UCSD-AML1 (cell line): ENCODE measurements at regions not wholly inside any gene's neighbourhood (a gene's known extent, or its start where the extent isn't known, plus 50 kb on each side); places are given as distances from the start of the nearest gene placed in this dataset.
"Not testable (repeated sequence)": the region's sequence is repeated elsewhere in the genome, so short reads cannot be mapped to it uniquely, and the experiment has no call there.

Source experiments
- DNase-seq: peaks from one replicate; lab custom pipeline; 2025; ENCODE audit not compliant: unreplicated experiment; lab: John Stamatoyannopoulos, UW

GRCh38 chr1:58204284-58204683 is 342.2 kb downstream of the OMA1 start:
- no peak for DNase-seq

DNA sequence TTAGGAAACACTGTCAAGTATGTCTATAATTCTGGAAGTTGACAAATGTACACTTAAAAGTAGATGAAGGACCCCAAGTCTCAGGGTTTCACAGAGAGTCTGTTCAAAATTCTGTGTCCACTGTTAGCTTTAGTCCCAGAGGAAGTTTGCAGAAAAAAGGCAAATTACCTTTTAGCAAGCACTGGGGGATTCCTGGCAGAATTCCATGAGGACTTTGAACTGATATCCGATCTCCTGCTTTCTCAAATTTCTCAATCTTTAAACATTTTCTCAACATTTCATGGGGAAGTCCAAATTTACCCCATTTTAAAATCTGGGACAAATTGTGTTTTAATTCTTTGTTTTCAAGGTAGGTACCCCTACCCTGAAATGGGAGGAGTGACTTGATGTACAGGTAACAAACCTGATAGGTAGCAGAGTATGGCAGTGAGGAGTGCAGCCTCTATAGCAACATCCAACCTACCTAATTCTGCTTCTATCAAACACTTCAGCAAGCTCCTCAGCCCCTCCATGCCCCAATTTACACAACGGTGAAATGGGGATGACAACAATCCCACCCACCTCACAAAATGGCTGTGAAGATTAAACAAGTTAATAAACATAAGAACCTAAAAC is 344.9 kb downstream of the OMA1 start:
- no peak for DNase-seq

DNA sequence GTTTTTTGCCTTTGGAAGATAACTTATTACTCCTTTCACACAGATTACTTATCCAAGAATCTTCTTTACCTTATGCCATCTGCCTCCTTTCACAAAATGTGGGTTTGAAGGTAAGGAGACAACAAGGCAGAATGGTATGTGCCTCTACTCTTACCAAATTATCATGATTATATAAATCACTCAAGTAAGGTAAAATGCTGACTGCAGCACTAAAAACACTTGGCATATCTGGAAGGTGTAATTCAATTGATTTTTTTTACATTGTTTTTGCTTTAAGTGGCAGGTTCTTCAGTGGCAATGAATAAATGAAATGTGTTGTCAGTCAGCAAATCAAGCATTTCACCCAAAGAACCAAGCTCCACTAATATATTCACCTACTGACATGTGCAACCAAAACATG is 346.1 kb downstream of the OMA1 start:
- no peak for DNase-seq

DNA sequence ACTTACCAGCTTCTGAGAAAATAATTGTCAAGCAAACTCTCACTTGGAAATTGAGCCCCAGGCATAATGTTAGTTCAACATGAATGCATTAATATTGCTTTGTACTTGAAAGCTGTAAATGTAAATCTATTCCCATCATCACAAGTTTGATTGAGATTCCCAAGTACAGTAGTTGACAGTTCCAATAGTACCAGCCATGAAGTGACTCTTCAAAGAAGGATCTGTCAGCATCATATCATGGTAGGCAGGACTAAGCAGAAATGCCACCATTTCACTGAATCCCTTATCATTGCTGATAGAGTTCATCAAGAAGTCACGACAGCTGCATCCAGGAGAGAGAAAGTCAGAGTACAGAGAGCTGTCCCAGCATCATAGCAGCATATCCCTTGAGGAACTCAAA is 348.7 kb downstream of the OMA1 start:
- no peak for DNase-seq

GRCh38 chr1:58190267-58190988 is 356.1 kb downstream of the OMA1 start:
- no peak for DNase-seq

GRCh38 chr1:58189453-58189852 is 357.1 kb downstream of the OMA1 start:
- no peak for DNase-seq

GRCh38 chr1:58183286-58183685 is 363.2 kb downstream of the OMA1 start:
- DNase-seq = no peak

DNA sequence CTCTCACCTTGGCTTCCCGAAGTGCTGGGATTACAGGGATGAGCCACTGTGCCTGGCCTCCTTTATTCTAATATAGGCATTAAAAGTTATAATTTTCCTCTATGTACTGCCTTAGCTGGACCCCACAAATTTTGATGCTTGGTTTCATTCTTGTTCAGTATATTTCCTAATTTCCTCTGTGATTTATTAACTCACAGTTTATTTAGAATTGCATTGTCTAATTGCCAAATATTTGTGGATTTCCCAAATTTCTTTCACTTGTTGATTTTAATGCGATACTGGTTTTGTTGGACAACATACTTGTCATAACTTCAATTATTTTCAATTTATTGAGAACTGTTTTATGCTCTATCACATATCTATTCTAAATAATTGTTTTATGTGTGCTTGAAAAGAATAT is 366.0 kb downstream of the OMA1 start:
- DNase-seq = no peak

- not testable (repeated sequence) for DNase-seq
These were observed 377.4 kb downstream of the OMA1 start for GRCh38 chr1:58169160-58169559.

GRCh38 chr1:58167131-58167530 is 379.4 kb downstream of the OMA1 start:
- not testable (repeated sequence) for DNase-seq

DNA sequence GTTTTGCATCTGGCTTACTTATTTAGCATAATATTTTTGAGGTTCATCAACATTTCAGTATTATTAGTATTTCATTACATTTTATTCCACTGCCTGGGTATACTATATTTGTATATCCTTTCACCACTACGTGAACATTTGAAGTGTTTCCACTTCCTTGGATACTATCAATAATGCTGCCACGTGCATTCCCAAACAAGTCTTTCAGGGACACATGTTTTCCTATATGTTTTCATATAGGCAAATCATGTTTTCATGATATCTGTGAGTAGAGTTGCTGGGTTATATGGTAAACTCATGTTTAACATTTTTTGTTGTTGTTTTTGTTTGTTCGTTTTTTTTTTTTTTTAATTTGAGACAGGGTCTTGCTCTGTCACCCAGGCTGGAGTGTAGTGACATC is 380.1 kb downstream of the OMA1 start:
- no peak for DNase-seq

- no peak for DNase-seq
These were observed 381.5 kb downstream of the OMA1 start for GRCh38 chr1:58165073-58165472.

DNA sequence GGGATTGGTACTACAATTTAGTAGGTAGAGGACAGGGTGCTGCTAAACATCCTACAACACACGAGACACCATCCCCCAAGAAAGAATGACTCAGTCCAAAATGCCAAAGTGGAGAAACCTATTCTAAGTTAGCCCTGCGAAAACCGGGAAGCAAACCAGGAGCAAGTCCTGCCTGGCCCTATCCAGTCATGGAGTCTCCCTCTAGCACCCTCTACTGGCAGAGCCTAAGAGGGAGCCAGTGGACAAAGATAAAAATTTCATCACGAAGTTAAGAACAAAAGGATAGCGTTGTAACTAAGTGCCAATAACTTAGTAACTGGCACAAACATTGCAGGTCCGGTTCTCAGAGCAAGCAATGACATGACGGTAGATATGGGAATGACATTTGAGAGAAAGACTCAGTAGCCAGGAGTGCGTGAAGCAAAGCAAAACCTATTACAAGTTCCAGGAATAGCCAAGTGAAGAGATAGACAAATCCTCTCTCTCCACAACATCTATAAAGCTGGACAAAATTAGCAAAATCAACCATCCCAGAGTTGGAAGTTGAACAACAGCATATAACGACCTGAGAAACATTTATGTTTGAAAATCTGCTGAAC is 383.5 kb downstream of the OMA1 start:
- peak; percentile 9 for DNase-seq

GRCh38 chr1:58159434-58159830 is 387.1 kb downstream of the OMA1 start:
- no peak for DNase-seq

DNA sequence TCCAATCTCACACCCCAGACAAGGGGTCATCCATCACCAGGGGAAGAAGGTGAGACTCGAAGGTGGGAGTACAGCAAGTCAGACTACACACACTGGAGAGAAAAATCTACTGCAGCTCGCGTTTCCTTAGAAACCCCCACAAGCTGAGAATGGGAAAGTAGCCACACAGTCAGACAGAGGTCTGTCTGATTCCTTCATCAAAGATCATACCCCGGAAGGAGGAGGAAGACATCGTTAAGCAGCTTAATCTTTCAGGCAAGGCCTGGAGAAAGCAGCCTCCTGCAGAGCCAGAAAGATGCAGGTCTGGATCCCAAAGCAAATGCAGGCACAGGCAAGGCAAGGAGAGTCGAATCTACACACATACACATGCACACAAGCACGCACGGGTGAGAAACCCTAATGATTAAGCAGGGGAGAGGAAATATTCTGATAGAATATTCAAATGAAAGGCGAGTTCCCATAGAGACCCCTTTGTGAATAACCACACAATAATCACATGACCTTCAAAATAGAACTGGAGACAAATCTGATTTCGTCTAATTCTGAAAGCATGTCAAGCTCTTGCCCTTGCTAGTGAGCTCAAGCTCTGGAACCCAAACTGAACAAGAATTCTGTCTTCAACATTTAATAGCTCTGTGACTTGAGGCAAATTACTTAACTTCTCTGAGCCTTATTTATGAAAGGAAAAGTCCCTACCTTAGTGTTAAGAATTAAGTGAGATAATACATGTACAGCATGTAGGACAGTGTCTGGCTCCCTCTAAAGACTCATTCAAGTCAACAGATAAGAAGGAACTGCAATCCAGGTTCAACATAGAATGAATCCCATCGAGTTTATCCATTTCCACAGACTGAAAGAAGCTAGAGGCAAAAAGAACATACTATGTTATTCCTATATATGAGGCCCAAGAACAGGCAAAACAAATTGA is 387.8 kb downstream of the OMA1 start:
- no peak for DNase-seq

DNA sequence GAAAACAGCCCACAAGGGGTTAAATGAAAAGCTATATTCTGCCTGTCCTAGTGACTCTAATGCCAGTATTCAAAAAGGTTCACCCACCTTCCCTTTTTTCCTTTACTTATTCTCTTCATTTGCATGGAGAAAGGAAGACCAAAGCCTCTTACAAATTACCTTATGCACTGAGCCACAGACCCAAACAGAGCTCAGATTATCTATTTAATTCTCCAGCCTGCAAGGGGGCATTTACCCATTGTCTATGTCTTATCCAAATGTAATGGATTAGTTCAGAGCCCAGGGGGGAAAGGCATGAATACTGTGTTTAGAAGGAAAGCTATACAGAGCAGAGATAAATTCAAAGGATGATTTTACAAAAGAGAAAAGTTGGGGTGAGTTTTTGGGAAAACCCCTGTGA is 388.5 kb downstream of the OMA1 start:
- no peak for DNase-seq

DNA sequence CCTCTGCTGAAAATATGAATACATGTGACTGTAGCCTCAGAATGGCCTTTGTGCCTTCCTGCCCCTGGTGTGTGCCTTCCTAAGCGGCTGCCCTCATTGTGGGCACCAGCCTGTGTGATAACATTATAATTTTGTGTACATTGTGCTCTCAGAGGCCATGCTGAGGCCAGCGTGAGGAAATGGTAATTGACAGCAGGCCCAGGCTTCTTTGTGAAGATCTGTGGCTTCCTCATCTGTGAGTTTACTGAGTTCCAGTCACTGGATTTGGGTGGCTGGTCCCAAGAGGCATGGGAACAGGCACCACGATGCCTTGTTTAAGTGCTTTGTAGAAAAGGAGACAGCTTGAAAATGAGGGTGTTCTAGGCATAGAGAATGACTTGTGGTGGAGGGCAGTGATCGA is 389.3 kb downstream of the OMA1 start:
- peak; percentile 10 for DNase-seq

GRCh38 chr1:58156831-58157230 is 389.7 kb downstream of the OMA1 start:
- DNase-seq = no peak

DNA sequence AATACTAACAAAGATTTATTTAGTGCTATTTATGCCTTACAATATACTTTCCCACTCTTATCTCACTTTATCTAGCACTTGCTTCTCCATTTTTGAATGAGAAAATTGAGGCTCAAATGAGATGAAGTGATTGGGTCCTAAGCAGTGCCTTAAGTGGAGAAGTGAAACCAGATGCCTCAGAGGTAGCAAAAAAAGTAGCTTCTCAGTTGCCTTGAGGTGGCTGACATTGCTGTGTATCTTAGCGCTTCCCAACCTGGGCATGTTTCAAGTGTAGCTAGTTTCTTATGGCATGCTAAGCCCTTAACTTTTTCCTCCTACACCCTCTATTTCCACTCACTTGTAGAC is 390.4 kb downstream of the OMA1 start:
- DNase-seq = no peak

DNA sequence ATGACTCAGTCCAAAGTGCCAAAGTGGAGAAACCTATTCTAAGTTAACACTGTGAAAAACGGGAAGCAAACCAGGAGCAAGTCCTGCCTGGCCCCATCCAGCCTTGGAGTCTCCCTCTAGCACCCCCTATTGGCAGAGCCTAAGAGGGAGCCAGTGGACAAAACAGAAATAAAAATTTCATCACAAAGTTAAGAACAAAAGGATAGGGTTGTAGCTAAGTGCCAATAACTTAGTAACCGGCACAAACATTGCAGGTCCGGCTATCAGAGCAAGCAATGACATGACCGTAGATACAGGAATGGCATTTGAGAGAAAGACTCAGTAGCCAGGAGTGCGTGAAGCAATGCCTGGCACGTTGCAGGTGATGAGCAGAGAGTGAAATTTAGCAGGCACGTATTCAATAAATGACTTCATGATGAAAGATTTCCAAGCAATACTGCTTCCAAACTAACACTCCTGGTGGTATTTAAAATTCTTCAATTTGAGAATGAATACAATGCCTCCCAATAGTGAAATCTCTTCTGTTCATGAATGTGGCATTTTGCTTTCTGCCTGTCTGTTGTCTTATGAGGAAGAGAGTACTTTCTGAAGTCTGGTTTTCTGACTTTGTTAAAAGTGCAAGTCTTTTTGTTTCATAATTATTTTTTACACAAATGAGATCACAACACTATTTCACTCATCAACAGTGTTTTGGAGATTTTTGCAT is 391.0 kb downstream of the OMA1 start:
- peak; percentile 14 for DNase-seq

DNA sequence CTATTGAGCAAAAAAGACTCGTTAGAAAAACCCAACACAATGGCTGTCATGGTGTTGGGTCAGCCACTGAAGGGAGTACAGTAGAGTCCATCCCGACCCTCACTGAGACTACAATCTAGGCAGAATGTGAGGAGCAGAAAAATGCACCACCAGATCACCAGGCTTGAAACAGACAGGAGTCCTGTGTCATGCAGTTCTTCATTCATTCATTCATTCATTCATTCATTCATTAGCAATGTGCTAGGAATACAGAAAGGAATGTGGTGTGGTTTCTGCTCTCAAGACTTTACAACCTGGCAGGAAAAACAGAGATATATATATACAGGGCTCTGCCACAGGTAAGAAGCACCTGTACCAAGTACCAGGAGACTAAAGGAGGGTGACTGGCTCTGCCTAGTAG is 392.3 kb downstream of the OMA1 start:
- DNase-seq = no peak
